ENCODE measurements at regions not wholly inside any gene's neighbourhood (a gene's known extent, or its start where the extent isn't known, plus 50 kb on each side); places are given as distances from the start of the nearest gene placed in this dataset.

DNA sequence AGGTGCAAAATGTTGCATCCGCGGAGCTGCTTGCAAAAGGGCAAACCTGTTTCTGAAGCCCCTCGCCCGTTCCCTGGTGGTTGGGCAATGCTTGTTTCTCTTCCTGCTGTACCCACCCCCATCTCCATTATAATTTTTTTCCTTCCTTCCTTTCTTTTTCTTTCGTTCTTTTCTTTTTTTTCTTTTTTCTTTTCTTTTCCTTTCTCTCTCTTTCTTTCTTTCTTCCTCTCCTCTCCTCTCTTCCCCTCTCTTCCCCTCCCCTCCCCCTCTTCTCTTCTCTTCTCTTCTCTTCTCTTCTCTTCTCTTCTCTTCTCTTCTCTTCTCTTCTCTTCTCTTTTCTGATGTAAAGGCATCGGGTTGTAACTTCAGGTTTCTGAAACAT, 278.2 kb downstream of the GATA3 start:
- DNase-seq (ENCODE audit: low read depth in 1 of 2, low spot score in 1 of 2), result no peak
- Histone ChIP-seq H3K27ac (peak overlapping the region; percentile 38 to 66; a peak in 5 of 6 replicates), H3K4me1 (no peaks in the 10 kb centered on the region), H3K4me2 (peak overlapping the region; percentile 68), H3K9me3 (no peaks in the 10 kb centered on the region), H3K4me3 (peak overlapping the region; percentile 39)
- ChIA-PET CTCF (interaction anchor here (1.1 kb wide), 1 partner anchor 126 kb away, joined by 3 read pairs; no protein-coding TSS in a partner anchor), POLR2A (interaction anchor here (1.0 kb wide), 1 partner anchor 34 kb away, joined by 4 read pairs; no protein-coding TSS in a partner anchor)
- no peak; a peak in 2 of 6 replicates for ATAC-seq
- 14% methylated on average over 6 of the region's 6 CpGs for WGBS (ENCODE audit: missing lambda C conversion rate)
- FAIRE-seq, result no peak
- TF ChIP-seq, protein P1, sequence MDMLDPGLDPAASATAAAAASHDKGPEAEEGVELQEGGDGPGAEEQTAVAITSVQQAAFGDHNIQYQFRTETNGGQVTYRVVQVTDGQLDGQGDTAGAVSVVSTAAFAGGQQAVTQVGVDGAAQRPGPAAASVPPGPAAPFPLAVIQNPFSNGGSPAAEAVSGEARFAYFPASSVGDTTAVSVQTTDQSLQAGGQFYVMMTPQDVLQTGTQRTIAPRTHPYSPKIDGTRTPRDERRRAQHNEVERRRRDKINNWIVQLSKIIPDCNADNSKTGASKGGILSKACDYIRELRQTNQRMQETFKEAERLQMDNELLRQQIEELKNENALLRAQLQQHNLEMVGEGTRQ (IDR thresholded peaks at IDR 0.05), result no peak

DNA sequence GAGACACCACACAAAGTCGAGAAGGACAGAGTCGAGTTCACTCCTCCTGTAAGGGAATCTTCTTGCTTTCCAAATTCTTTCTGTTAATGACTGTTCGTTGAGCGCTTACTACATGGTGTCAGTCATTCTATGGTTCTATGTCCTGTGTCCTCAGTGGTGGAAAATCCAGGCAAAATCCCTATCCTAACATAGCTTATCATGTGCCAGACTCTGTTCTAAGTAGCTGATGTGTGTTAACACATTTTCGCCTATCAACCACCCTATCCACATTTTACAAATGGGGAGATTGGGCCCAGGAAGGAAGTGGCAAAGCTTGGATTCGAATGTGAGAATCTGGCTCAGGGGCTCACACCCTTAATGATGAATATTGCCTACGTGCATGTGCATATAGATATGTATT, 280.1 kb downstream of the GATA3 start:
- CTCF ChIA-PET, result no interaction called here

More for the DNA sequence above, 280.1 kb downstream of the GATA3 start:
- Histone ChIP-seq H3K4me2 (no peak overlapping the region), H3K4me3 (no peak overlapping the region), H3K4me1 (no peaks in the 10 kb centered on the region), H3K9me3 (no peaks in the 10 kb centered on the region), H3K27ac (no peak overlapping the region)
- no peak for FAIRE-seq
- no peak for ATAC-seq
- no peak for DNase-seq (ENCODE audit: low read depth in 1 of 2, low spot score in 1 of 2)
- no peak for TF ChIP-seq KDM1A (IDR thresholded peaks at IDR 0.05; ENCODE audit: low read depth)
- TF ChIP-seq, protein P2, sequence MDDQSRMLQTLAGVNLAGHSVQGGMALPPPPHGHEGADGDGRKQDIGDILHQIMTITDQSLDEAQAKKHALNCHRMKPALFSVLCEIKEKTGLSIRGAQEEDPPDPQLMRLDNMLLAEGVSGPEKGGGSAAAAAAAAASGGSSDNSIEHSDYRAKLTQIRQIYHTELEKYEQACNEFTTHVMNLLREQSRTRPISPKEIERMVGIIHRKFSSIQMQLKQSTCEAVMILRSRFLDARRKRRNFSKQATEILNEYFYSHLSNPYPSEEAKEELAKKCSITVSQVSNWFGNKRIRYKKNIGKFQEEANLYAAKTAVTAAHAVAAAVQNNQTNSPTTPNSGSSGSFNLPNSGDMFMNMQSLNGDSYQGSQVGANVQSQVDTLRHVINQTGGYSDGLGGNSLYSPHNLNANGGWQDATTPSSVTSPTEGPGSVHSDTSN (IDR thresholded peaks at IDR 0.05), result no peak
- no peak for TF ChIP-seq RCOR1 (IDR thresholded peaks at IDR 0.05; ENCODE audit: low read depth, low read length)
- no peak for TF ChIP-seq PHF8 (IDR thresholded peaks at IDR 0.05; ENCODE audit: borderline replicate concordance, low read depth)
- TF ChIP-seq, protein P3, sequence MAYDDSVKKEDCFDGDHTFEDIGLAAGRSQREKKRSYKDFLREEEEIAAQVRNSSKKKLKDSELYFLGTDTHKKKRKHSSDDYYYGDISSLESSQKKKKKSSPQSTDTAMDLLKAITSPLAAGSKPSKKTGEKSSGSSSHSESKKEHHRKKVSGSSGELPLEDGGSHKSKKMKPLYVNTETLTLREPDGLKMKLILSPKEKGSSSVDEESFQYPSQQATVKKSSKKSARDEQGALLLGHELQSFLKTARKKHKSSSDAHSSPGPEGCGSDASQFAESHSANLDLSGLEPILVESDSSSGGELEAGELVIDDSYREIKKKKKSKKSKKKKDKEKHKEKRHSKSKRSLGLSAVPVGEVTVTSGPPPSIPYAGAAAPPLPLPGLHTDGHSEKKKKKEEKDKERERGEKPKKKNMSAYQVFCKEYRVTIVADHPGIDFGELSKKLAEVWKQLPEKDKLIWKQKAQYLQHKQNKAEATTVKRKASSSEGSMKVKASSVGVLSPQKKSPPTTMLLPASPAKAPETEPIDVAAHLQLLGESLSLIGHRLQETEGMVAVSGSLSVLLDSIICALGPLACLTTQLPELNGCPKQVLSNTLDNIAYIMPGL (CRISPR knock-in tag; IDR thresholded peaks at IDR 0.05; ENCODE audit: borderline replicate concordance), result no peak
- no peak for TF ChIP-seq BHLHE40 (IDR thresholded peaks at IDR 0.05; ENCODE audit: low read depth, low read length)
- no peak for TF ChIP-seq KDM5A (IDR thresholded peaks at IDR 0.05)
- TF ChIP-seq CHD2 (IDR thresholded peaks at IDR 0.05; ENCODE audit: low read length, partially characterized antibody), result no peak
- TF ChIP-seq ZNF302 (CRISPR knock-in tag; IDR thresholded peaks at IDR 0.05), result no peak
- no peak for TF ChIP-seq NR3C1 (IDR thresholded peaks at IDR 0.05)
- no peak for TF ChIP-seq SREBF2 (IDR thresholded peaks at IDR 0.05)
- TF ChIP-seq, protein P4, sequence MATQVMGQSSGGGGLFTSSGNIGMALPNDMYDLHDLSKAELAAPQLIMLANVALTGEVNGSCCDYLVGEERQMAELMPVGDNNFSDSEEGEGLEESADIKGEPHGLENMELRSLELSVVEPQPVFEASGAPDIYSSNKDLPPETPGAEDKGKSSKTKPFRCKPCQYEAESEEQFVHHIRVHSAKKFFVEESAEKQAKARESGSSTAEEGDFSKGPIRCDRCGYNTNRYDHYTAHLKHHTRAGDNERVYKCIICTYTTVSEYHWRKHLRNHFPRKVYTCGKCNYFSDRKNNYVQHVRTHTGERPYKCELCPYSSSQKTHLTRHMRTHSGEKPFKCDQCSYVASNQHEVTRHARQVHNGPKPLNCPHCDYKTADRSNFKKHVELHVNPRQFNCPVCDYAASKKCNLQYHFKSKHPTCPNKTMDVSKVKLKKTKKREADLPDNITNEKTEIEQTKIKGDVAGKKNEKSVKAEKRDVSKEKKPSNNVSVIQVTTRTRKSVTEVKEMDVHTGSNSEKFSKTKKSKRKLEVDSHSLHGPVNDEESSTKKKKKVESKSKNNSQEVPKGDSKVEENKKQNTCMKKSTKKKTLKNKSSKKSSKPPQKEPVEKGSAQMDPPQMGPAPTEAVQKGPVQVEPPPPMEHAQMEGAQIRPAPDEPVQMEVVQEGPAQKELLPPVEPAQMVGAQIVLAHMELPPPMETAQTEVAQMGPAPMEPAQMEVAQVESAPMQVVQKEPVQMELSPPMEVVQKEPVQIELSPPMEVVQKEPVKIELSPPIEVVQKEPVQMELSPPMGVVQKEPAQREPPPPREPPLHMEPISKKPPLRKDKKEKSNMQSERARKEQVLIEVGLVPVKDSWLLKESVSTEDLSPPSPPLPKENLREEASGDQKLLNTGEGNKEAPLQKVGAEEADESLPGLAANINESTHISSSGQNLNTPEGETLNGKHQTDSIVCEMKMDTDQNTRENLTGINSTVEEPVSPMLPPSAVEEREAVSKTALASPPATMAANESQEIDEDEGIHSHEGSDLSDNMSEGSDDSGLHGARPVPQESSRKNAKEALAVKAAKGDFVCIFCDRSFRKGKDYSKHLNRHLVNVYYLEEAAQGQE (IDR thresholded peaks at IDR 0.05), result no peak
- TF ChIP-seq MYC (IDR thresholded peaks at IDR 0.05; ENCODE audit: borderline replicate concordance, low read length), result no peak
- no peak for TF ChIP-seq RNF2 (IDR thresholded peaks at IDR 0.05; ENCODE audit: borderline replicate concordance, low read depth)
- TF ChIP-seq HOXA7 (CRISPR knock-in tag; IDR thresholded peaks at IDR 0.05), result no peak
- no peak for TF ChIP-seq MAZ (IDR thresholded peaks at IDR 0.05; ENCODE audit: borderline replicate concordance, low read depth, low read length)
- no peak for TF ChIP-seq ZC3H11A (IDR thresholded peaks at IDR 0.05)
- TF ChIP-seq, protein P5, sequence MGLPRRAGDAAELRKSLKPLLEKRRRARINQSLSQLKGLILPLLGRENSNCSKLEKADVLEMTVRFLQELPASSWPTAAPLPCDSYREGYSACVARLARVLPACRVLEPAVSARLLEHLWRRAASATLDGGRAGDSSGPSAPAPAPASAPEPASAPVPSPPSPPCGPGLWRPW (IDR thresholded peaks at IDR 0.05), result no peak
- 81% methylated on average over 7 of the region's 7 CpGs for WGBS (ENCODE audit: missing lambda C conversion rate)
- POLR2A ChIA-PET, result no interaction called here
